WTC11 (cell line): ENCODE measurements at regions not wholly inside any gene's neighbourhood (a gene's known extent, or its start where the extent isn't known, plus 50 kb on each side); places are given as distances from the start of the nearest gene placed in this dataset.

Experiments
- ATAC-seq: fragments of 200-7000 bp; cut with Tn5 transposase; 2 replicates; pipeline ENCODE4 v1.10.0; 2021; ENCODE audit warnings: mild to moderate bottlenecking, moderate library complexity
- CTCF ChIA-PET: fragments of 300-600 bp; sonication (Branson Sonifier 250); formaldehyde crosslinking; loops from one replicate; lab custom pipeline; 2021; ENCODE audit warnings: antibody characterized with exemption; lab: Charles Lee
- POLR2A ChIA-PET: fragments of 350-600 bp; sonication (Branson Sonifier 250); formaldehyde crosslinking; loops from one replicate; lab custom pipeline; 2021; ENCODE audit warnings: antibody characterized with exemption; lab: Charles Lee
- DNase-seq: peaks from one replicate; pipeline ENCODE4 v3.0.0; 2021; ENCODE audit warnings: low spot score
- H3K27ac Mint-ChIP-seq: 2 replicates; pipeline ENCODE4 v1.8.0; 2021; ENCODE audit warnings: mixed read lengths
- H3K27me3 Mint-ChIP-seq: 2 replicates; pipeline ENCODE4 v1.8.0; 2021; ENCODE audit warnings: low read depth, mild to moderate bottlenecking, moderate library complexity, mixed read lengths
- H3K36me3 Mint-ChIP-seq: 2 replicates; pipeline ENCODE4 v1.8.0; 2021; ENCODE audit warnings: mixed read lengths
- H3K4me1 Mint-ChIP-seq: 2 replicates; pipeline ENCODE4 v1.8.0; 2022; ENCODE audit warnings: mixed read lengths
- H3K4me3 Mint-ChIP-seq: 2 replicates; pipeline ENCODE4 v1.8.0; 2021; ENCODE audit warnings: mild to moderate bottlenecking, moderate library complexity, mixed read lengths
- H3K9me3 Mint-ChIP-seq: 2 replicates; pipeline ENCODE4 v1.8.0; 2021; ENCODE audit warnings: mixed read lengths
- AR ChIP-seq: fragments of 250-450 bp; sonication (Bioruptor Pico); IDR thresholded peaks from 2 replicates; pipeline ENCODE4 v1.9.0; 2021; ENCODE audit warnings: mild to moderate bottlenecking
- E2F5 ChIP-seq: sonication (generic); formaldehyde crosslinking; IDR thresholded peaks from 2 replicates; pipeline ENCODE4 v1.8.1; 2022; ENCODE audit warnings: mild to moderate bottlenecking, moderate library complexity, missing genetic modification reagents
- EMX1 ChIP-seq: fragments of 250-450 bp; sonication (Bioruptor Pico); IDR thresholded peaks from 2 replicates; pipeline ENCODE4 v1.8.0; 2021; ENCODE audit warnings: mild to moderate bottlenecking
- NR2C2 ChIP-seq: sonication (generic); formaldehyde crosslinking; IDR thresholded peaks from 2 replicates; pipeline ENCODE4 v1.8.0; 2022; ENCODE audit warnings: mild to moderate bottlenecking, missing genetic modification reagents
- NR3C1 ChIP-seq: sonication (generic); formaldehyde crosslinking; conservative IDR thresholded peaks from 2 replicates; pipeline ENCODE4 v1.8.1; 2023; ENCODE audit warnings: low read depth, mild to moderate bottlenecking, missing genetic modification reagents
- OVOL2 ChIP-seq: fragments of 250-450 bp; sonication (Bioruptor Pico); IDR thresholded peaks from 2 replicates; pipeline ENCODE4 v1.9.0; 2021; ENCODE audit warnings: mild to moderate bottlenecking, borderline replicate concordance
- SMAD3 ChIP-seq: sonication (generic); formaldehyde crosslinking; IDR thresholded peaks from 2 replicates; pipeline ENCODE4 v1.8.0; 2022; ENCODE audit warnings: missing genetic modification reagents, mild to moderate bottlenecking, borderline replicate concordance
- SOX15 ChIP-seq: fragments of 250-450 bp; sonication (Bioruptor Pico); IDR thresholded peaks from 2 replicates; pipeline ENCODE4 v1.9.0; 2021; ENCODE audit warnings: mild to moderate bottlenecking
- TEAD4 ChIP-seq: sonication (generic); formaldehyde crosslinking; IDR thresholded peaks from 2 replicates; pipeline ENCODE4 v1.8.0; 2022; ENCODE audit warnings: mild to moderate bottlenecking, missing genetic modification reagents
- USF2 ChIP-seq: sonication (generic); formaldehyde crosslinking; IDR thresholded peaks from 2 replicates; pipeline ENCODE4 v1.8.1; 2023; ENCODE audit warnings: mild to moderate bottlenecking, missing genetic modification reagents, moderate library complexity
- ZNF138 ChIP-seq: sonication (generic); formaldehyde crosslinking; conservative IDR thresholded peaks from 2 replicates; pipeline ENCODE4 v1.8.1; 2022; ENCODE audit warnings: mild to moderate bottlenecking, moderate library complexity, missing genetic modification reagents
- TF ChIP-seq, protein P1 (sequence below): sonication (generic); formaldehyde crosslinking; IDR thresholded peaks from 2 replicates; pipeline ENCODE4 v1.8.0; 2022; ENCODE audit warnings: missing genetic modification reagents
- TF ChIP-seq, protein P2 (sequence below): fragments of 250-450 bp; sonication (Bioruptor Pico); IDR thresholded peaks from 2 replicates; pipeline ENCODE4 v2.1.2; 2022; ENCODE audit warnings: mild to moderate bottlenecking, moderate library complexity
- TF ChIP-seq, protein P3 (sequence below): fragments of 250-450 bp; sonication (Bioruptor Pico); conservative IDR thresholded peaks from 2 replicates; pipeline ENCODE4 v1.9.0; 2021; ENCODE audit warnings: mild to moderate bottlenecking
- TF ChIP-seq, protein P4 (sequence below): fragments of 250-450 bp; sonication (Bioruptor Pico); IDR thresholded peaks from 2 replicates; pipeline ENCODE4 v1.8.0; 2021; ENCODE audit warnings: mild to moderate bottlenecking
- TF ChIP-seq, protein P5 (sequence below): sonication (generic); formaldehyde crosslinking; IDR thresholded peaks from 2 replicates; pipeline ENCODE4 v1.8.1; 2023; ENCODE audit warnings: mild to moderate bottlenecking, moderate library complexity, missing genetic modification reagents
- TF ChIP-seq, protein P6 (sequence below): sonication (generic); formaldehyde crosslinking; IDR thresholded peaks from 2 replicates; pipeline ENCODE4 v1.8.1; 2023; ENCODE audit warnings: mild to moderate bottlenecking, missing genetic modification reagents, moderate library complexity

DNA sequence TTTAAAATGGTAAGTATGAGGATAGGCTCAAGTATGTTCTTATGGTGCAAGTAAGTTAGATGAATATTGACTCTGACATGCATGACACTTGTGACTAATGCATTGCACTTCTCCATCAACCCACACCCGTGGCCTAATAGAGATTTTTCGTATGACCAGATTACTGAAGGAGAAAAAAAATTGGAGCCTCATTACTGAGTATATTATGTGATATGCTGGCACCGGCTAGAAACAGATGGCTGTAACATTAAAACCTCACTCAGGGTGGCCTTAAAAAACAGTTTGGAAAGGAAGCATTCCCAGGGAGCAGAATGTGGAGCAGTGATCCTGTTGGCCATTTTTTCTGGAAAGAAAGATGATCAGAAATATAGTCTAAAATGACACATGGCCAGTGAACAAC, 766.4 kb downstream of the PRELID2 start (continued):
- TF ChIP-seq, protein P1, sequence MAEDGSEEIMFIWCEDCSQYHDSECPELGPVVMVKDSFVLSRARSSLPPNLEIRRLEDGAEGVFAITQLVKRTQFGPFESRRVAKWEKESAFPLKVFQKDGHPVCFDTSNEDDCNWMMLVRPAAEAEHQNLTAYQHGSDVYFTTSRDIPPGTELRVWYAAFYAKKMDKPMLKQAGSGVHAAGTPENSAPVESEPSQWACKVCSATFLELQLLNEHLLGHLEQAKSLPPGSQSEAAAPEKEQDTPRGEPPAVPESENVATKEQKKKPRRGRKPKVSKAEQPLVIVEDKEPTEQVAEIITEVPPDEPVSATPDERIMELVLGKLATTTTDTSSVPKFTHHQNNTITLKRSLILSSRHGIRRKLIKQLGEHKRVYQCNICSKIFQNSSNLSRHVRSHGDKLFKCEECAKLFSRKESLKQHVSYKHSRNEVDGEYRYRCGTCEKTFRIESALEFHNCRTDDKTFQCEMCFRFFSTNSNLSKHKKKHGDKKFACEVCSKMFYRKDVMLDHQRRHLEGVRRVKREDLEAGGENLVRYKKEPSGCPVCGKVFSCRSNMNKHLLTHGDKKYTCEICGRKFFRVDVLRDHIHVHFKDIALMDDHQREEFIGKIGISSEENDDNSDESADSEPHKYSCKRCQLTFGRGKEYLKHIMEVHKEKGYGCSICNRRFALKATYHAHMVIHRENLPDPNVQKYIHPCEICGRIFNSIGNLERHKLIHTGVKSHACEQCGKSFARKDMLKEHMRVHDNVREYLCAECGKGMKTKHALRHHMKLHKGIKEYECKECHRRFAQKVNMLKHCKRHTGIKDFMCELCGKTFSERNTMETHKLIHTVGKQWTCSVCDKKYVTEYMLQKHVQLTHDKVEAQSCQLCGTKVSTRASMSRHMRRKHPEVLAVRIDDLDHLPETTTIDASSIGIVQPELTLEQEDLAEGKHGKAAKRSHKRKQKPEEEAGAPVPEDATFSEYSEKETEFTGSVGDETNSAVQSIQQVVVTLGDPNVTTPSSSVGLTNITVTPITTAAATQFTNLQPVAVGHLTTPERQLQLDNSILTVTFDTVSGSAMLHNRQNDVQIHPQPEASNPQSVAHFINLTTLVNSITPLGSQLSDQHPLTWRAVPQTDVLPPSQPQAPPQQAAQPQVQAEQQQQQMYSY (CRISPR knock-in tag) = no peak
- TF ChIP-seq, protein P2, sequence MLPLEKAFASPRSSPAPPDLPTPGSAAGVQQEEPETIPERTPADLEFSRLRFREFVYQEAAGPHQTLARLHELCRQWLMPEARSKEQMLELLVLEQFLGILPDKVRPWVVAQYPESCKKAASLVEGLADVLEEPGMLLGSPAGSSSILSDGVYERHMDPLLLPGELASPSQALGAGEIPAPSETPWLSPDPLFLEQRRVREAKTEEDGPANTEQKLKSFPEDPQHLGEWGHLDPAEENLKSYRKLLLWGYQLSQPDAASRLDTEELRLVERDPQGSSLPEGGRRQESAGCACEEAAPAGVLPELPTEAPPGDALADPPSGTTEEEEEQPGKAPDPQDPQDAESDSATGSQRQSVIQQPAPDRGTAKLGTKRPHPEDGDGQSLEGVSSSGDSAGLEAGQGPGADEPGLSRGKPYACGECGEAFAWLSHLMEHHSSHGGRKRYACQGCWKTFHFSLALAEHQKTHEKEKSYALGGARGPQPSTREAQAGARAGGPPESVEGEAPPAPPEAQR = no peak
- no peak for TF ChIP-seq ZNF138 (CRISPR knock-in tag)
- TF ChIP-seq E2F5 = no peak
- no peak for TF ChIP-seq TEAD4 (CRISPR knock-in tag)
- TF ChIP-seq NR2C2 (CRISPR knock-in tag) = no peak
- TF ChIP-seq USF2 (CRISPR knock-in tag) = no peak

DNA sequence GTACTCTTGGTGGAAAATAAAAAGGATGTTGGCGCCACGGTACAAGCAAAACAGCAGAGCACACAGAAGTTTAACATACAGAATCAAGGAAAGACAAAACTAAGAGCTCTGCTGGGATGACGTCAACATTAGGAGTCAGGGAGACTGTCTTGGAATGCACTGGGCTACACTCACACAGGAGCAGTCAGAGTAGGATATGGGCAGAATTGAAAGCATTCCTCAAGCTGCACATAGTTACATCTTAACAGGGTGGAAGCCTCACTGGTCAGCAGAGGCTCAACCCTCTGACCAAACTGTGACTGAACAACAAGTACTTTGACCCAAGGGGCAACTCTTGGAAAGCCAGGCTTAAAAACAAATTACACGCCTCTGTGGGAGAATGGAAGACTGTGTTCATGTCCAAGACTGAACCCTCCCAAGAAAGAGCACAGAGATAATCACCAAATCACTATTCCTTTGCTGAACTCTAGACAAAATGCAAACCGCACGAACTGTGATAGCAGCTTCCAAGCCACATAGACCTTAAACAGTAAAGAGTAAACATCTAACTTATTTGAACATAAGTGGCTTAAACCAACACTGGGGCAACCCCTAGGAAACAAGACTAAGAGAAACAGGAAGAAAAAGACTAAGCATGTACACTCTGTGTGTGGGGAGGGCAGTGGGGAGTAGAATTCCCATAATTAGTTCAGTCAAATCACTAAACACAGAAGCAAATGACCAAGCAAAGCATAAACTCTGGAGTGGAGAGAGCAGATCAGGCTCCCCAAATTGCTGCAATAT, 772.7 kb downstream of the PRELID2 start:
- no peak overlapping the region for H3K4me3 Mint-ChIP-seq
- H3K4me1 Mint-ChIP-seq = no peaks in the 10 kb centered on the region
- no peak overlapping the region for H3K27ac Mint-ChIP-seq
- H3K27me3 Mint-ChIP-seq = no peaks in the 10 kb centered on the region; the same call in 1 of the 2 replicates
- no peaks in the 10 kb centered on the region for H3K36me3 Mint-ChIP-seq
- no peak for DNase-seq
- POLR2A ChIA-PET = no interaction called here
- CTCF ChIA-PET = no interaction called here
- H3K9me3 Mint-ChIP-seq = no peaks in the 10 kb centered on the region
- ATAC-seq = no peak; the same call in 1 of the 2 replicates
- TF ChIP-seq NR2C2 (CRISPR knock-in tag) (no peak), AR (CRISPR knock-in tag) (no peak), EMX1 (CRISPR knock-in tag) (no peak), SMAD3 (CRISPR knock-in tag) (no peak), OVOL2 (CRISPR knock-in tag) (no peak), NR3C1 (CRISPR knock-in tag) (no peak), SOX15 (no peak), E2F5 (no peak)
- TF ChIP-seq, protein P3, sequence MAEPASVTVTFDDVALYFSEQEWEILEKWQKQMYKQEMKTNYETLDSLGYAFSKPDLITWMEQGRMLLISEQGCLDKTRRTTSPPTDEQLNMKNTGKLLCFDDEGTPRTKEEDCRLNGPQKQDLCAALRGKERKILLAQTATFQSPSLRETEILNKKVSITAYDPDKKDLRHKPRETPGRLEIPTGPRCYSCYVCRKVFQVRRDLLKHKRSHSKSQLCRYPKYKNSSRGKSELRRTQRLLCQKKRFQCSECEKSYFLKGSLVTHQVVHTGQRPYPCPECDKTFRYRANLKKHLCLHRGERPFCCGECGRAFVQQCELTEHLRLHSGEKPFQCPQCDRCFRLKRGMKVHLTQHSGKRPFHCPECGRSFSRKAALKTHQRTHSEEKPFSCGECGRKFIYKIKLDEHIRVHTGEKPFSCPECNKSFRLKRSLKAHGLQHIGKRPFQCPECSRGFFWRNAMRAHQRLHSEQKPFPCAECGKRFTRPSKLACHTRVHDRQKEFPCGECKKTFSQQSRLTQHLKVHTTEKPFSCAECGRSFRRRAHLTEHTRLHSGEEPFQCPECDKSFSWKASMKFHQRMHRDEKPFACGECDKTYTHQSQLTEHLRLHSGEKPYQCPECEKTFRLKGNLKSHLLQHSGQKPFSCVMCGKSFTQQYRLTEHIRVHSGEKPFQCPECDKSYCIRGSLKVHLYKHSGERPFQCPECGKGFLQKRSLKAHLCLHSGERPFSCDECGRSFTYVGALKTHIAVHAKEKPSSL (CRISPR knock-in tag) = no peak
- TF ChIP-seq, protein P4, sequence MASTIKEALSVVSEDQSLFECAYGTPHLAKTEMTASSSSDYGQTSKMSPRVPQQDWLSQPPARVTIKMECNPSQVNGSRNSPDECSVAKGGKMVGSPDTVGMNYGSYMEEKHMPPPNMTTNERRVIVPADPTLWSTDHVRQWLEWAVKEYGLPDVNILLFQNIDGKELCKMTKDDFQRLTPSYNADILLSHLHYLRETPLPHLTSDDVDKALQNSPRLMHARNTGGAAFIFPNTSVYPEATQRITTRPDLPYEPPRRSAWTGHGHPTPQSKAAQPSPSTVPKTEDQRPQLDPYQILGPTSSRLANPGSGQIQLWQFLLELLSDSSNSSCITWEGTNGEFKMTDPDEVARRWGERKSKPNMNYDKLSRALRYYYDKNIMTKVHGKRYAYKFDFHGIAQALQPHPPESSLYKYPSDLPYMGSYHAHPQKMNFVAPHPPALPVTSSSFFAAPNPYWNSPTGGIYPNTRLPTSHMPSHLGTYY = no peak
- TF ChIP-seq, protein P5, sequence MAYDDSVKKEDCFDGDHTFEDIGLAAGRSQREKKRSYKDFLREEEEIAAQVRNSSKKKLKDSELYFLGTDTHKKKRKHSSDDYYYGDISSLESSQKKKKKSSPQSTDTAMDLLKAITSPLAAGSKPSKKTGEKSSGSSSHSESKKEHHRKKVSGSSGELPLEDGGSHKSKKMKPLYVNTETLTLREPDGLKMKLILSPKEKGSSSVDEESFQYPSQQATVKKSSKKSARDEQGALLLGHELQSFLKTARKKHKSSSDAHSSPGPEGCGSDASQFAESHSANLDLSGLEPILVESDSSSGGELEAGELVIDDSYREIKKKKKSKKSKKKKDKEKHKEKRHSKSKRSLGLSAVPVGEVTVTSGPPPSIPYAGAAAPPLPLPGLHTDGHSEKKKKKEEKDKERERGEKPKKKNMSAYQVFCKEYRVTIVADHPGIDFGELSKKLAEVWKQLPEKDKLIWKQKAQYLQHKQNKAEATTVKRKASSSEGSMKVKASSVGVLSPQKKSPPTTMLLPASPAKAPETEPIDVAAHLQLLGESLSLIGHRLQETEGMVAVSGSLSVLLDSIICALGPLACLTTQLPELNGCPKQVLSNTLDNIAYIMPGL (CRISPR knock-in tag) = no peak
- TF ChIP-seq, protein P6, sequence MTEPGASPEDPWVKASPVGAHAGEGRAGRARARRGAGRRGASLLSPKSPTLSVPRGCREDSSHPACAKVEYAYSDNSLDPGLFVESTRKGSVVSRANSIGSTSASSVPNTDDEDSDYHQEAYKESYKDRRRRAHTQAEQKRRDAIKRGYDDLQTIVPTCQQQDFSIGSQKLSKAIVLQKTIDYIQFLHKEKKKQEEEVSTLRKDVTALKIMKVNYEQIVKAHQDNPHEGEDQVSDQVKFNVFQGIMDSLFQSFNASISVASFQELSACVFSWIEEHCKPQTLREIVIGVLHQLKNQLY = no peak
